ENCODE measurements at regions not wholly inside any gene's neighbourhood (a gene's known extent, or its start where the extent isn't known, plus 50 kb on each side); places are given as distances from the start of the nearest gene placed in this dataset.
"Not testable (repeated sequence)": the region's sequence is repeated elsewhere in the genome, so short reads cannot be mapped to it uniquely, and the experiment has no call there.

DNA sequence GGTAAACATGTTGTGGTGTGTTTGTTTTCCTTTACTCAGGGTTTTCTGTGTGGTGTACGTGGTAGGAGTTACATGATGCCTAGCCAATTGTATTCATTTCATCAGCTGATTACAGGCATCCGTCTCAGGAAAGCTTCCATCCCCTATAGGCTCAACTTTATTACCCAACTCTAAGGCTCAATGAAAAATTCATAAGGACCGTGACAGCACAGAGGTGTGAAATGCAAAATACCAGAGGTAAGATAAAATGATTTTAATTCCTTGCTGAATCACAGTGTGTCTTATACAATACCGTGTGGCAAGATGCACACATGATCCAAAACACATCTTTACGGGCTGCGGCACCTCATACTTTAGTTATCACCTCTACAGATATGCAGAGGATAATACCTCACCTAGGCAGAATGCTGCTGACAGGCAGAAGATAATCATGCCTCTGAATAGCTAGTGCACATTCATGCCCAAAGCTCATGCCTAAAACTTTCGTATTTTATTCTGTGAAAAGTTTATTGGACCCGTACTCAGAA is 87.2 kb upstream of the DIO2 start:
- DNase-seq (ENCODE audit: low spot score): no peak

DNA sequence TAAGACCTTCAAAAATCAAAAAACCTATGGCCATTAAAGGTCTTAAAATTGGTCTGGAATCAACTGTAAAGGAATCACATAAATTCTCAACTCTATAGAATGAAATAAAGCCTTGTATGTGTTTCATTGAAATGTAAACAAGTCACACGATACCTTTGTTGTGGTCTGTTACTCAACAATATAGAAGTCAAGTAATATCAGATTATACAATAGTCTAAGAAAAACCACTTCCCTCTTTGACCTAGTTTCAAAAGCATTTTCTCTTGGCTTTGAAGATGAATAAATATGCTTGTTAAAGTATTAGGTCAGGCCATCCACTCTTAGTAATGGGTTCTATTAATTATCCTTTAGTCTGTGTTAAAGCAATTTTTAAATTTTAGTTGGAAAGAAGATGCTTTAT is 79.8 kb upstream of the DIO2 start:
- DNase-seq (ENCODE audit: low spot score): no peak

DNA sequence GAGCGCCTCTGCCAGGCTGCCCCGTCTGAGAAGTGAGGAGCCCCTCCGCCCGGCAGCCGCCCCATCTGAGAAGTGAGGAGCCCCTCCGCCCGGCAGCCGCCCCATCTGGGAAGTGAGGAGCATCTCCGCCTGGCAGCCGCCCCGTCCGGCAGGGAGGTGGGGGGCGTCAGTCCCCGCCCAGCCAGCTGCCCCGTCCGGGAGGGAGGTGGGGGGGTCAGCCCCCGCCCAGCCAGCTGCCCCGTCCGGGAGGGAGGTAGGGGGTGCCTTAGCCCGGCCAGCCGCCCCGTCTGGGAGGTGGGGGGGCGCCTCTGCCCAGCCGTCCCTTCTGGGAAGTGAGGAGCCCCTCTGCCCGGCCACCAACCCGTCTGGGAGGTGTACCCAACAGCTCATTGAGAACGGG is 75.4 kb upstream of the DIO2 start:
- DNase-seq (ENCODE audit: low spot score): not testable (repeated sequence)

GRCh38 chr14:80278293-80279023 is 67.2 kb upstream of the DIO2 start:
- no peak for DNase-seq (ENCODE audit: low spot score)

- no peak for DNase-seq (ENCODE audit: low spot score)
Observed at GRCh38 chr14:80275208-80275850, 64.0 kb upstream of the DIO2 start.

DNA sequence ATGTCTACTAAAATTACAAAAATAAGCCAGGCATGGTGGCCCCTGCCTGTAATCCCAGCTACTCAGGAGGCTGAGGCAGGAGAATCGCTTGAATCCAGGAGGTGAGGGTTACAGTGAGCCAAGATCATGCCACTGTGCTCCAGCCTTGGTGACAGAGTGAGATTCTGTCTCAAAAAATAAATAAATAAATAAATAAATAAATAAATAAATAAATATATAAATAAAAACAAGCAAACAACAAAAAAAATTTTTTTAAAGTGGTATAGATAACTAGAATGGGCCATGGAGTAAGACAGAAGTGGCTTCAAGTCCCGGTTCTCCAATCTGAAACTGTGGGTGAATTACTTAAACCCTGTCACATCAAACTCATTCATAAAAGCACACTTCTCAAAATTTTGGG is 63.0 kb upstream of the DIO2 start:
- not testable (repeated sequence) for DNase-seq (ENCODE audit: low spot score)

GRCh38 chr14:80271389-80271788 is 60.1 kb upstream of the DIO2 start:
- DNase-seq (ENCODE audit: low spot score): no peak

DNA sequence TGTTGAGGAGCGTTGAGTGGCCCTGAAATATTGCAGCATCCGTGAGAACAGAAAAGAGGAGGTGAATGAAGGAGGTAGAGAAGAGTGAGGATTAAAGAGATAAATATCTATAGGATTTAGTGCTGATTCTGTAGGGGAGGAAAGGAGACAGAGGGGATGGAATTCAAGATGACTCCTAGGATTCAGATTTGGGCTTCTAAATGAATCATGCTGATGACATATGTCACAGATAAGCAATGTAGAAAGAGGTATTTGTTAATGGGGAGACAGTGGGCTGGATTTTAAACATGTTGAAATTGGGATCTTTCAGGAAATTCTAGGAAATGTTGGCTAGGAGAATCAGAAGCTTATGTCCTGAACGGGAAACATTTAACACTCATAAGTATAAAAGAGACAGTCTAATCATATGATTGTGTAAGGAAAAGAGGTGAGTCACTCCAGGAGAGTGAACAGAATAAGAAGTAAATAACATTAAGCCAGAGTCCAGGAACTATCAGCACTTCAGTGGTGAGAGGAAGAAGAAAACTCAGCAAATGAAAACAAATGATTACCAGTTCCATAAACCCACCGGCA is 58.1 kb upstream of the DIO2 start:
- DNase-seq (ENCODE audit: low spot score): no peak

DNA sequence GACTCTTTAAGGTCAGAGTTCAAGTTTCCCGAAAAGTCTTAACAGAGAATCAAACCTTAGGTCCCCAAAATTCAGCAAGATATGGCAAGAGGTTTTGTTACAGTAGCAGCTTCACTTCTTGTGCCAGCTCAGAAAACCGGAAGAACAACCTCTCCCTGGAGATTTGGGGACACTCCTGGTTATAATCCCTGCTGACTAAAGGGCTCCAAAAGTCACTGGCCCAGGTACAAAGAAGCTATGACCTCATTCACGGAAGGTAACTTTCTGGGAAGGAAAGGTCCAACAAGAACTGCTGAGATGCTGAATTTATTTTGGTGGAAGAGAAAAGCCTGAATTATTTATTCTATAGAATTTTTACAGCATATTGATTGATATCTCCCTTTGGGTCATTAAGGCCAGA is 55.6 kb upstream of the DIO2 start:
- DNase-seq (ENCODE audit: low spot score): no peak

DNA sequence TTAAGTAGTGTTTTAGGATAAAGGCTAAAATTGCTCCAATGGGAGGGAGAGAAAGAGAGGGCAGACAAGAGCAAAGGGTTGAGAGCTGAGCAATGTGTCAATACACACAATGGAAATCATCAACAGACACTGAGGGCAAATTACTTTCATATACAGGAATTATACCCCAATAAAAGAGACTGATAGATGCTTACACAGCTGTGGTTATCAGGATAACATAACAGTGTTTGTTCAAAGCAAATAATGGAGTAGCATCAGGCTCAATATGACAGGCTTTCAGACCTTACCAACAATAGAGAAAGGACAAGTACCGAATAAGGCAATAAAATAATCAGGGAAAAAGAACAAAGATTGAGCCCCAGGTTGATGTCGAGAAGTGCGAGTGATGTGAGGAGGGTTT is 53.4 kb upstream of the DIO2 start:
- no peak for DNase-seq (ENCODE audit: low spot score)
